HG03139 (cell line): ENCODE measurements at regions not wholly inside any gene's neighbourhood (a gene's known extent, or its start where the extent isn't known, plus 50 kb on each side); places are given as distances from the start of the nearest gene placed in this dataset.

ENCODE experiments used
- ATAC-seq: cut with Tn5 transposase; IDR thresholded peaks from one replicate; pipeline ENCODE4 v1.9.1; 2021; ENCODE audit not compliant: unreplicated experiment

- ATAC-seq: no peak
Measured at GRCh38 chr12:93174473-93174872, 203.3 kb upstream of the NUDT4 start.

- ATAC-seq: no peak
Measured at GRCh38 chr12:93176165-93176564, 201.6 kb upstream of the NUDT4 start.

- ATAC-seq: no peak
Measured at GRCh38 chr12:93176610-93177126, 201.1 kb upstream of the NUDT4 start.

GRCh38 chr12:93177208-93178153, 200.2 kb upstream of the NUDT4 start:
- no peak for ATAC-seq

- ATAC-seq: no peak
Measured at GRCh38 chr12:93178154-93178878, 199.4 kb upstream of the NUDT4 start.

- no peak for ATAC-seq
Measured at GRCh38 chr12:93179792-93180191, 197.9 kb upstream of the NUDT4 start.

GRCh38 chr12:93180566-93180965, 197.2 kb upstream of the NUDT4 start:
- ATAC-seq: no peak

- ATAC-seq: no peak
Measured at GRCh38 chr12:93181409-93181965, 196.2 kb upstream of the NUDT4 start.

GRCh38 chr12:93183940-93184671, 193.6 kb upstream of the NUDT4 start:
- peak; percentile 82 for ATAC-seq

GRCh38 chr12:93184672-93185368, 192.9 kb upstream of the NUDT4 start:
- ATAC-seq: no peak

- no peak for ATAC-seq
Measured at GRCh38 chr12:93185369-93185741, 192.4 kb upstream of the NUDT4 start.

- no peak for ATAC-seq
Measured at GRCh38 chr12:93186131-93186530, 191.6 kb upstream of the NUDT4 start.

GRCh38 chr12:93186621-93187020, 191.1 kb upstream of the NUDT4 start:
- no peak for ATAC-seq

- no peak for ATAC-seq
Measured at GRCh38 chr12:93191423-93191822, 186.3 kb upstream of the NUDT4 start.

GRCh38 chr12:93191956-93192355, 185.8 kb upstream of the NUDT4 start:
- no peak for ATAC-seq

- no peak for ATAC-seq
Measured at GRCh38 chr12:93192878-93193277, 184.8 kb upstream of the NUDT4 start.

GRCh38 chr12:93195511-93195910, 182.2 kb upstream of the NUDT4 start:
- no peak for ATAC-seq

GRCh38 chr12:93197067-93197593, 180.6 kb upstream of the NUDT4 start:
- ATAC-seq: no peak

- ATAC-seq: no peak
Measured at GRCh38 chr12:93198086-93198485, 179.6 kb upstream of the NUDT4 start.

GRCh38 chr12:93199831-93200236, 177.9 kb upstream of the NUDT4 start:
- ATAC-seq: no peak
